ENCODE measurements at regions not wholly inside any gene's neighbourhood (a gene's known extent, or its start where the extent isn't known, plus 50 kb on each side); places are given as distances from the start of the nearest gene placed in this dataset.
"Not testable (repeated sequence)": the region's sequence is repeated elsewhere in the genome, so short reads cannot be mapped to it uniquely, and the experiment has no call there.

DNA sequence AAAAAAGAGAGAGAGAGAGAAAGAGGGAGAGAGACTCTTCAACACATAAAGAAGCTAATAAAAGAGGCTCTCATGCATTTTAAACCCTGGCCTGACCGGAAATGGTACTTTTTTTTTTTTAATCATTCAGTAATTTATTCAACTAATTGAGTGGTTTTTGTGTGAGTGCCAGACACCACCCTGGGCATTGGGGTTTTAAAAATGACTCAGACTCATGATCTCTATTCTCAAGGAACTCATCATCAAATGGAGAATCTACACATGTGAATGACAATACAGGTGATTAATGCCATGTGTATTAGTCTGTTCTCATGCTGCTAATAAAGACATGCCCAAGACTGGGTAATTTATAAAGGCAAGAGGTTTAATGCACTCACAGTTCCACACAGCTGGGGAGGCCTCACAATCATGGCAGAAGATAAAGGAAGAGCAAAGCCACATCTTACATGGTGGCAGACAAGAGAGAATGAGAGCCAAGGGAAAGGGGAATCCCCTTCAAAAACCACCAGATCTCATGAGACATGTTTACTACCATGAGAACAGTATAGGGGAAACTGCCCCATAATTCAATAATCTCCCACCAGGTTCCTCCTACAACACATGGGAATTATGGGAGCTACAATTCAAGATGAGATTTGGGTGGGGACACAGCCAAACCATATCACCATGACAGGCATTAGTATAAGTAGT, 158.5 kb upstream of the AUTS2 start:
- Histone ChIP-seq H3K4me2 (ENCODE audit: low read length) (no peak overlapping the region), H3K36me3 (ENCODE audit: insufficient read depth, low read length) (no peaks in the 10 kb centered on the region), H3K9me3 (replicated peaks; ENCODE audit: low read length) (no peaks in the 10 kb centered on the region), H3K4me1 (ENCODE audit: control insufficient read depth, insufficient read depth, low read length) (no peaks in the 10 kb centered on the region), H3K4me3 (ENCODE audit: low read length) (no peak overlapping the region), H3K9ac (ENCODE audit: low read depth, low read length) (no peak overlapping the region), H3K27me3 (ENCODE audit: control insufficient read depth, insufficient read depth, low read length) (no peaks in the 10 kb centered on the region)

DNA sequence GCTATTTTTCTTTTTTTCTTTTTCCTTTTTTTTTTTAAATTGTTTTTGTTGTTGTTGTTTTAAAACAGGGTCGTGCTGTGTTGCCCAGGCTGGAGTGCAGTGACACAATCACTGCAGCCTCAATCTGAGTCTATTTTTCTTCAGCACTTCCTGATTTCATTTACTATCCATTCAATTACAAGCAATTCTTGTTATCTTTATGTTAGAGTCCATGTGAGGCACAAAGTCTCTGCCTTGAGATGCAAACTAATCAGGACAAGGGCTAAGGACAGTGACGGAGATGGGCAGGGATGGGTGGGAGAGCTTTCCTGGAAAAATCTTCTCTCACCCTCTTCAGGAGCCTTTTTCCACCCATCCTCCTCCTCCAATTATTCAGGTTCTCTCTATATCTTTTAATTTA, 157.3 kb upstream of the AUTS2 start:
- no peaks in the 10 kb centered on the region for H3K9me3 ChIP-seq (replicated peaks; ENCODE audit: low read length)

DNA sequence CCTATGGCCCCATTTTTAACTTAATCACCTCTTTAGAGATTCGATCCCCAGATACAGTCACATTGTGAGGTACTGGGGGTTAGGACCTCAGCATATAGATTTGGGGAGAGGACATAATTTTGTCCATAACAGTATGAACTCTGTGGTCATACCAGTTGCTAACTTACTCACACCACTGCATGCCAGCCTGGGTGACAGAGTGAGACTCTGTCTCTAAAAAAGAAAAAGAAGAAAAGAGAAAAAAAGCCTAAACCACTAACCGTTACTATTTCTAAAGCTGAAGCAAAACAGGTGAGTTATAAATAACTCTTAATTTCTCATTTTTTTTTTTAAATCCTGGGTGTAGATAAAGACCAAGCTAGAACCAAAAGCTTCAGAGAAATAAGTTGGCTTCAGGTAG, 155.1 kb upstream of the AUTS2 start:
- no peak overlapping the region for H3K9ac ChIP-seq (ENCODE audit: low read depth, low read length)
- H3K4me2 ChIP-seq (ENCODE audit: low read length), result no peak overlapping the region
- H3K4me1 ChIP-seq (ENCODE audit: control insufficient read depth, insufficient read depth, low read length), result no peaks in the 10 kb centered on the region
- no peaks in the 10 kb centered on the region for H3K27me3 ChIP-seq (ENCODE audit: control insufficient read depth, insufficient read depth, low read length)
- H3K4me3 ChIP-seq (ENCODE audit: low read length), result no peak overlapping the region
- no peaks in the 10 kb centered on the region for H3K36me3 ChIP-seq (ENCODE audit: insufficient read depth, low read length)
- no peaks in the 10 kb centered on the region for H3K9me3 ChIP-seq (replicated peaks; ENCODE audit: low read length)

More for the DNA sequence above, 157.3 kb upstream of the AUTS2 start:
- Histone ChIP-seq H3K4me1 (ENCODE audit: control insufficient read depth, insufficient read depth, low read length) (no peaks in the 10 kb centered on the region), H3K4me3 (ENCODE audit: low read length) (no peak overlapping the region), H3K27me3 (ENCODE audit: control insufficient read depth, insufficient read depth, low read length) (no peaks in the 10 kb centered on the region), H3K36me3 (ENCODE audit: insufficient read depth, low read length) (no peaks in the 10 kb centered on the region), H3K9ac (ENCODE audit: low read depth, low read length) (no peak overlapping the region), H3K4me2 (ENCODE audit: low read length) (no peak overlapping the region)

DNA sequence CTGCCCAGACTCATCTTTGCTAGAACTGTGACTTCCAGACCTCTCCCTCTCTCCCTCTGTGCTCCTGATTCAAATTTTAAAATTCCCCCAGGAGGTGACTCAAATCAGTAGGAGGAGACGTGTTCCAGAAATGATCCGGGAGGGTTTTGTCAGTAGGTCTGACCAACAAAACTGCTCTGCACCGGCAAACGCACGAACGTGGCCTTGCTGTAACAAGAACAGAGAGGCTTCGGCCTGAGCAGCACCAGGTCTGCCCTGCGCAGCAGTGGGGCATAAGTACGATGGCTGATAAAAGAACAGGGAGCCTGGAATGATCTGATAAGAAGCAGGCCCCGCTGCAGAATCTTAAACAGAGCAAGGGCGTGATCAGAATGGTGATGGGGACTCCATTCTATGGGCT, 152.7 kb upstream of the AUTS2 start:
- Histone ChIP-seq H3K36me3 (ENCODE audit: insufficient read depth, low read length) (no peaks in the 10 kb centered on the region), H3K4me2 (ENCODE audit: low read length) (no peak overlapping the region), H3K9ac (ENCODE audit: low read depth, low read length) (no peak overlapping the region), H3K4me3 (ENCODE audit: low read length) (no peak overlapping the region), H3K4me1 (ENCODE audit: control insufficient read depth, insufficient read depth, low read length) (no peaks in the 10 kb centered on the region), H3K27me3 (ENCODE audit: control insufficient read depth, insufficient read depth, low read length) (no peaks in the 10 kb centered on the region), H3K9me3 (replicated peaks; ENCODE audit: low read length) (no peaks in the 10 kb centered on the region)

DNA sequence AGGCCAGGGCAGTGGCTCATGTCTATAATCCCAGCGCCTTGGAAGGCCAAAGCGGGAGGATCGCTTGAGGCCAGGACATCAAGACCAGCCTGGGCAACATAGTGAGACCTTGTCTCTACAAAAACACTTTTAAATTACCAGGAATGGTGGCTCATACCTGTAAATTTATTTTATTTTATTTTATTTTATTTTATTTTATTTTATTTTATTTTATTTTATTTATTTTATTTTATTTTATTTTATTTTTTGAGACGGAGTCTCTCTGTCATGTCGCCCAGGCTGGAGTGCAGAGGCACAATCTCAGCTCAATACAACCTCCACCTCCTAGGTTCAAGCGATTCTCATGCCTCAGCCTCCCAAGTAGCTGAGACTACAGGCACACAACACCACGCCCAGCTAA, 152.1 kb upstream of the AUTS2 start:
- H3K27me3 ChIP-seq (ENCODE audit: control insufficient read depth, insufficient read depth, low read length); H3K4me3 ChIP-seq (ENCODE audit: low read length); H3K9me3 ChIP-seq (replicated peaks; ENCODE audit: low read length); H3K36me3 ChIP-seq (ENCODE audit: insufficient read depth, low read length); H3K4me1 ChIP-seq (ENCODE audit: control insufficient read depth, insufficient read depth, low read length); H3K4me2 ChIP-seq (ENCODE audit: low read length); H3K9ac ChIP-seq (ENCODE audit: low read depth, low read length): not testable (repeated sequence)

DNA sequence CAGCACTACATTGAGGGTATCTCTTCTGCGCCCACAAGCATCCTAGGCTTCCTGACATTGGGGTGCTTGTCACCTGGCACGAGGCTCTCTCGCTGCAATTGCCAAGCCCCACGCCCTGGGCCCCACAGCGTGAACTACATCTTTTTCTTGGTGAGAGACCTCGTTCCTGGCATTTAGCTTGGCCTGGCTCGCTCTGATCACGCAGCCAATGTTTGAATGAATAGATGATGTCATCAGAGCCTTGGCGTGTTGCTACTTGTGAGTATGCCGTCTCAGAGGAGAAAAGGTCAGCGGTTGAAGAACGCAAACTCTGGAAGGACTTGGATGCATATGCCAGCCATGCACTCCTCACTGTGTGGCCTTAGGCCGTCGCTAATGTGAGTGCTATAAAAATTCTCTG, 150.2 kb upstream of the AUTS2 start:
- no peaks in the 10 kb centered on the region for H3K9me3 ChIP-seq (replicated peaks; ENCODE audit: low read length)
- H3K4me2 ChIP-seq (ENCODE audit: low read length), result no peak overlapping the region
- H3K36me3 ChIP-seq (ENCODE audit: insufficient read depth, low read length), result no peaks in the 10 kb centered on the region
- H3K4me1 ChIP-seq (ENCODE audit: control insufficient read depth, insufficient read depth, low read length), result no peaks in the 10 kb centered on the region
- no peaks in the 10 kb centered on the region for H3K27me3 ChIP-seq (ENCODE audit: control insufficient read depth, insufficient read depth, low read length)
- H3K9ac ChIP-seq (ENCODE audit: low read depth, low read length), result no peak overlapping the region
- no peak overlapping the region for H3K4me3 ChIP-seq (ENCODE audit: low read length)

DNA sequence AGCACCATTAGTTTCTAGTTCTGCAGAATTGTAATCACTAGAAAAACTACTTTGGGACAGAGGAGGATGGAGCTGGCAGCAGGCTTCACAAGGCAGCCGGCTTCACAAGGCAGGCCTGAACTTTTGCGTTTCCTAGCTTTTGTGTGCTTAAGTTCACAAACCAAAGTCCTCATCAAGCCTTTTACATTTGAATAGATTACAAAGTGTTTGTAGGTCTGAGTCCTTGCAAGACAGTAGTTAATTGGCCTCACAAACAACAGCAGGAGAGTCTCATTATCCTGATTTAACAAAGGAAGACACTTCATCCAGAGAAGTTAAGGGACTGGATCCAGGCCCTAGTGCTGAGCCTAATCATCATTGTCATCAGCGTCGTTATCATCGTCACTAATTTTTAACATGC, 147.8 kb upstream of the AUTS2 start:
- Histone ChIP-seq H3K9me3 (replicated peaks; ENCODE audit: low read length) (no peaks in the 10 kb centered on the region), H3K4me2 (ENCODE audit: low read length) (no peak overlapping the region), H3K36me3 (ENCODE audit: insufficient read depth, low read length) (no peaks in the 10 kb centered on the region), H3K9ac (ENCODE audit: low read depth, low read length) (no peak overlapping the region), H3K27me3 (ENCODE audit: control insufficient read depth, insufficient read depth, low read length) (no peaks in the 10 kb centered on the region), H3K4me3 (ENCODE audit: low read length) (no peak overlapping the region), H3K4me1 (ENCODE audit: control insufficient read depth, insufficient read depth, low read length) (no peaks in the 10 kb centered on the region)

DNA sequence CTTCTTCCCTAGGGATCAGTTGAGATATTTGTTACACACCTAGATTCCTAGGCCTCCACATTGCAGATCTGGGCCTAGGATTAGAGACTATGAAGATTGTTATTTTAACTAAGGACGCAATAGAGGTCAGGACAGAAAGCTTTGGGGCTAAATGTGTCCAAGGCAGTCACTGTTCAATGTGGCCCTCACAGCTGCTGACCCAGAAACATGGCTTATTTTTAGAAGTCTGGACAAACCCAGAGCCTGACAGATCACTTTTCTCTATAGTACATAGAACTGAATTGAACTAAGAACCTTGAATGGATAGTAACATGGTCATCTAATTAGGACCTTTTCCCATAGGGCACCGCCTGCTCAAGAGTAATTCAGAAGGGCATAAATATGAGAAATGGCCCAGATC, 146.6 kb upstream of the AUTS2 start:
- H3K36me3 ChIP-seq (ENCODE audit: insufficient read depth, low read length), result no peaks in the 10 kb centered on the region
- no peak overlapping the region for H3K4me2 ChIP-seq (ENCODE audit: low read length)
- no peak overlapping the region for H3K4me3 ChIP-seq (ENCODE audit: low read length)
- H3K4me1 ChIP-seq (ENCODE audit: control insufficient read depth, insufficient read depth, low read length), result no peaks in the 10 kb centered on the region
- no peaks in the 10 kb centered on the region for H3K27me3 ChIP-seq (ENCODE audit: control insufficient read depth, insufficient read depth, low read length)
- no peaks in the 10 kb centered on the region for H3K9me3 ChIP-seq (replicated peaks; ENCODE audit: low read length)
- H3K9ac ChIP-seq (ENCODE audit: low read depth, low read length), result no peak overlapping the region

DNA sequence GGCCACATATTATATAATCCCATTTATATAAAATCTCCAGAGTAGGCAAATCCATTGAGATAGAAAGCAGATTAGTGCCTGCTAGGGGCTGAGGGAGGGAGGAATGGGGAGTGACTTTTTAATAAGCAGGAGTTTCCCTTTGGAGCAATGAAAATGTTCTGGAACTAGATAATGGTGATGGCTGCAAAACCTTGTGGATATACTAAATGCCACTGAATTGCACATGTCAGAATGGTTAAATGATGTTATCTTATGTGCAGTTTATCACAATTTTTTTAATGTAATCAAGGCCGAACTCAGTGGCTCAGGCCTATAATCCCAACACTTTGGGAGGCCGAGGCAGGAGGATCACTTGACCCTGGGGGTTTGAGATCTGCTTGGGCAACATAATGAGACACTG, 145.5 kb upstream of the AUTS2 start:
- H3K9ac ChIP-seq (ENCODE audit: low read depth, low read length), result no peak overlapping the region
- H3K36me3 ChIP-seq (ENCODE audit: insufficient read depth, low read length), result no peaks in the 10 kb centered on the region
- no peaks in the 10 kb centered on the region for H3K27me3 ChIP-seq (ENCODE audit: control insufficient read depth, insufficient read depth, low read length)
- H3K4me1 ChIP-seq (ENCODE audit: control insufficient read depth, insufficient read depth, low read length), result no peaks in the 10 kb centered on the region
- H3K4me2 ChIP-seq (ENCODE audit: low read length), result no peak overlapping the region
- no peaks in the 10 kb centered on the region for H3K9me3 ChIP-seq (replicated peaks; ENCODE audit: low read length)
- H3K4me3 ChIP-seq (ENCODE audit: low read length), result no peak overlapping the region

DNA sequence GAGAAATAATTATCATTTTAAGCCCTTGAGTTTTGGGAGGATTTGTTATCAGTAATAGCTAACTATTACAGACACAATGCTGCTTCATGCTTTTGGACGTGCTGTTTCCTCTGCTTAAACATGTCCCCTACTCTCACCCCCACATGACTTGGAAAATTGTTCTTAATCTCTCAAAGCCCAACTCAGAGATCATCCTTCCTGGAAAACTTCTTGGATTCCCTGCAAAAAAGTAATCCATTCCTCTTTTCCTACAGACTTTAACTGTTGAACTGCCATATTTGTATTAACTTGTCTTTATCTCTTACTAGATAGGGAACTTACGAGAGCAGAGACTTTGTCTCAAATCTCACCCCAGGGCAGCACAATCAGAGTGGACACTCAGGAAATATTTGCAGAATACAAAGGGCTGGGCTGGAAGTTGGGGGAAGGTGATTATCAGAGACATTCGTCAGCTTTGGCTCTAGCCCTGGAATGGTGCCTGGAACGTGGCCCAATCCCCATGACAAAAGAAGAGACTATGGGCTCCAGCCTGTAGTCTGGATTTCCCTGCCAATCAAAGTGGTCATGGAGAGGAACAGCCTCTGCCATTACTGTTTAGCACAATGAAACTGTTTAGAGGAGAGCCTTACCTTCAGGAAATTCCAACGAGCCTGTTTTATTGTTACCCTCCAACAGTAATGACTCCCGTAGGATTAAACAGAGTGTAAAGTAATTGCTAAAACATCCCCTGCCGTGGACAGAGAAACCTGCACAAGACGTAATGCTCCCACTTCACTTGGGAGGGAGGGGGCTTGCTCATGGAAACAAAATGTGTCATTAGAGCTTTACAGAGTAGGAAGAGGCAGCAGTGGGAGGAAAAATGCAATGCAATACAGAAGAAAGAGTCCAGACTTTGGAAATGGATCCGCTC, 140.4 kb upstream of the AUTS2 start:
- Histone ChIP-seq H3K36me3 (ENCODE audit: insufficient read depth, low read length) (no peaks in the 10 kb centered on the region), H3K4me2 (ENCODE audit: low read length) (no peak overlapping the region), H3K4me3 (ENCODE audit: low read length) (no peak overlapping the region), H3K27me3 (ENCODE audit: control insufficient read depth, insufficient read depth, low read length) (no peaks in the 10 kb centered on the region), H3K9me3 (replicated peaks; ENCODE audit: low read length) (no peaks in the 10 kb centered on the region), H3K4me1 (ENCODE audit: control insufficient read depth, insufficient read depth, low read length) (no peaks in the 10 kb centered on the region), H3K9ac (ENCODE audit: low read depth, low read length) (no peak overlapping the region)

DNA sequence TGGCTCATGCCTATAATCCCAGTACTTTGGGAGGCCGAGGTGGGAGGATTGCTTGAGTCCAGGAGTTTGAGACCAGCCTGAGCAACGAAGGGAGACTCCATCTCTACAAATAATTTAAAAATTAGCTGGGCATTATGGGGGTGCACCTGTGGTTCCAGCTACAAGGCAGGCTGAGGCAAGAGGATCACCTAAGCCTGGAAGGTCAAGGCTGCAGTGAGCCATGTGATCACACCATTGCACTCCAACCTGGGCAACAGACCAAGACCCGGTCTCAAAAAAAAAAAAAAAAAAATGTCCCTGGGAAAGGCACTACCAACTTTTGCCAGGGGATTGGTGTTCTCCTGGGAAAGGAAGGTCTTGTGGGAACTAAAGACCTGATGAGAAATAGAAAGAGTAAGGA, 134.2 kb upstream of the AUTS2 start:
- Histone ChIP-seq H3K36me3 (ENCODE audit: insufficient read depth, low read length) (no peaks in the 10 kb centered on the region), H3K4me2 (ENCODE audit: low read length) (no peak overlapping the region), H3K4me1 (ENCODE audit: control insufficient read depth, insufficient read depth, low read length) (no peaks in the 10 kb centered on the region), H3K9me3 (replicated peaks; ENCODE audit: low read length) (no peaks in the 10 kb centered on the region), H3K4me3 (ENCODE audit: low read length) (no peak overlapping the region), H3K27me3 (ENCODE audit: control insufficient read depth, insufficient read depth, low read length) (no peaks in the 10 kb centered on the region), H3K9ac (ENCODE audit: low read depth, low read length) (no peak overlapping the region)

DNA sequence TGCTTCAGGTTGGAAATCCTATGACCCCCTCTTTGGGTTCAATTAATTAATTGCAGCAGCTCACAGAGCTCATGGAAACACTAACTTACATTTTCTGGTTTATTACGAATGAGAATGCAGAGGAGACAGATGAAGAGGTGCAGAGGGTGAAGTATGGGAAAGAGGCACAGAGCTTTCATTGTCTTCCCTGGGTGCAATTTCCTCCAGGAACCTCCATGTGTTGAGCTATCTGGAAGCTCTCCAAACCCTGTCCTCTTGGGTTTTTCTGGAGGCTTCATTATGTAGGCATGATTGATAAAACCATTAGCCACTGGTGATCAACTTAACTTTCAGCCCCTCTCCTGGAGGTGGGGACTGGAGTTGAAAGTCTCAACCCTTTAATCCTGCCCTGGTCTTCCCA, 133.0 kb upstream of the AUTS2 start:
- no peak overlapping the region for H3K4me3 ChIP-seq (ENCODE audit: low read length)
- H3K9ac ChIP-seq (ENCODE audit: low read depth, low read length), result no peak overlapping the region
- no peaks in the 10 kb centered on the region for H3K4me1 ChIP-seq (ENCODE audit: control insufficient read depth, insufficient read depth, low read length)
- H3K4me2 ChIP-seq (ENCODE audit: low read length), result no peak overlapping the region
- no peaks in the 10 kb centered on the region for H3K36me3 ChIP-seq (ENCODE audit: insufficient read depth, low read length)
- H3K9me3 ChIP-seq (replicated peaks; ENCODE audit: low read length), result no peaks in the 10 kb centered on the region
- H3K27me3 ChIP-seq (ENCODE audit: control insufficient read depth, insufficient read depth, low read length), result no peaks in the 10 kb centered on the region

Measured in skeletal muscle satellite cell (primary cell).